ENCODE measurements at regions not wholly inside any gene's neighbourhood (a gene's known extent, or its start where the extent isn't known, plus 50 kb on each side); places are given as distances from the start of the nearest gene placed in this dataset.

GRCh38 chr3:110670407-110670806 lies 401.2 kb upstream of the NECTIN3 start:
- TF ChIP-seq CTCF (conservative IDR thresholded peaks at IDR 0.05; ENCODE audit: low read length), result no peak
- no peak for TF ChIP-seq EZH2phosphoT487 (IDR thresholded peaks at IDR 0.05; ENCODE audit: borderline replicate concordance, low read depth, low read length)
- no peaks in the 10 kb centered on the region for H3K4me1 ChIP-seq (ENCODE audit: insufficient read depth, low read length, poor library complexity, severe bottlenecking)

GRCh38 chr3:110677506-110677905 lies 394.1 kb upstream of the NECTIN3 start:
- POLR2A ChIA-PET, result no interaction called here
- Histone ChIP-seq H3K4me2 (ENCODE audit: low read length) (no peak overlapping the region), H3K9me3 (ENCODE audit: low read length) (no peaks in the 10 kb centered on the region), H3K27ac (ENCODE audit: low read depth, low read length, poor library complexity, severe bottlenecking) (no peak overlapping the region), H3K36me3 (ENCODE audit: insufficient read depth, low read length) (no peaks in the 10 kb centered on the region), H2AFZ (ENCODE audit: low read length) (no peak overlapping the region), H3K79me2 (ENCODE audit: insufficient read depth, low read depth, low read length) (no peaks in the 10 kb centered on the region), H3K4me3 (ENCODE audit: low read depth, low read length, poor library complexity, severe bottlenecking) (no peak overlapping the region), H3K4me1 (ENCODE audit: insufficient read depth, low read length, poor library complexity, severe bottlenecking) (no peaks in the 10 kb centered on the region), H3K9me2 (ENCODE audit: insufficient read depth, low read length) (no peaks in the 10 kb centered on the region), H4K20me1 (ENCODE audit: insufficient read depth, low read length) (no peaks in the 10 kb centered on the region)
- TF ChIP-seq EZH2phosphoT487 (IDR thresholded peaks at IDR 0.05; ENCODE audit: borderline replicate concordance, low read depth, low read length) (no peak), CTCF (conservative IDR thresholded peaks at IDR 0.05; ENCODE audit: low read length) (no peak)
- DNase-seq (ENCODE audit: low spot score), result no peak
- no TSS peak for BruUV-seq (replicated peaks)
- CTCF ChIA-PET (ENCODE audit: unreplicated experiment), result no interaction called here
- intact Hi-C loops (cut with micrococcal nuclease; ENCODE audit: unreplicated experiment), result no loop called here

More at GRCh38 chr3:110670407-110670806, 401.2 kb upstream of the NECTIN3 start:
- H3K9me2 ChIP-seq (ENCODE audit: insufficient read depth, low read length), result no peaks in the 10 kb centered on the region
- no peaks in the 10 kb centered on the region for H3K79me2 ChIP-seq (ENCODE audit: insufficient read depth, low read depth, low read length)
- BruUV-seq (replicated peaks), result no TSS peak
- no peak overlapping the region for H3K27ac ChIP-seq (ENCODE audit: low read depth, low read length, poor library complexity, severe bottlenecking)
- no peak overlapping the region for H2AFZ ChIP-seq (ENCODE audit: low read length)
- no peaks in the 10 kb centered on the region for H3K9me3 ChIP-seq (ENCODE audit: low read length)
- no peaks in the 10 kb centered on the region for H4K20me1 ChIP-seq (ENCODE audit: insufficient read depth, low read length)
- CTCF ChIA-PET (ENCODE audit: unreplicated experiment), result no interaction called here
- POLR2A ChIA-PET, result interaction anchor here (0.6 kb wide), 1 partner anchor 23 kb away, joined by 3 read pairs; no protein-coding TSS in a partner anchor
- no peaks in the 10 kb centered on the region for H3K36me3 ChIP-seq (ENCODE audit: insufficient read depth, low read length)
- no peak for DNase-seq (ENCODE audit: low spot score)
- intact Hi-C loops (cut with micrococcal nuclease; ENCODE audit: unreplicated experiment), result no loop called here
- no peak overlapping the region for H3K4me2 ChIP-seq (ENCODE audit: low read length)
- H3K4me3 ChIP-seq (ENCODE audit: low read depth, low read length, poor library complexity, severe bottlenecking), result no peak overlapping the region

- H3K4me2 ChIP-seq (ENCODE audit: low read length), result no peak overlapping the region
- no peak overlapping the region for H3K27ac ChIP-seq (ENCODE audit: low read depth, low read length, poor library complexity, severe bottlenecking)
- BruUV-seq (replicated peaks), result no TSS peak
- no peaks in the 10 kb centered on the region for H3K9me2 ChIP-seq (ENCODE audit: insufficient read depth, low read length)
- H4K20me1 ChIP-seq (ENCODE audit: insufficient read depth, low read length), result no peaks in the 10 kb centered on the region
- CTCF ChIA-PET (ENCODE audit: unreplicated experiment), result no interaction called here
- H3K79me2 ChIP-seq (ENCODE audit: insufficient read depth, low read depth, low read length), result no peaks in the 10 kb centered on the region
- no peaks in the 10 kb centered on the region for H3K36me3 ChIP-seq (ENCODE audit: insufficient read depth, low read length)
- no peak for DNase-seq (ENCODE audit: low spot score)
- no peak overlapping the region for H2AFZ ChIP-seq (ENCODE audit: low read length)
- intact Hi-C loops (cut with micrococcal nuclease; ENCODE audit: unreplicated experiment), result no loop called here
- no peak for TF ChIP-seq CTCF (conservative IDR thresholded peaks at IDR 0.05; ENCODE audit: low read length)
- TF ChIP-seq EZH2phosphoT487 (IDR thresholded peaks at IDR 0.05; ENCODE audit: borderline replicate concordance, low read depth, low read length), result no peak
- H3K4me1 ChIP-seq (ENCODE audit: insufficient read depth, low read length, poor library complexity, severe bottlenecking), result no peaks in the 10 kb centered on the region
- no peaks in the 10 kb centered on the region for H3K9me3 ChIP-seq (ENCODE audit: low read length)
- H3K4me3 ChIP-seq (ENCODE audit: low read depth, low read length, poor library complexity, severe bottlenecking), result no peak overlapping the region
- POLR2A ChIA-PET, result no interaction called here
Measured at GRCh38 chr3:110679285-110679684, 392.3 kb upstream of the NECTIN3 start.
